ENCODE measurements at regions not wholly inside any gene's neighbourhood (a gene's known extent, or its start where the extent isn't known, plus 50 kb on each side); places are given as distances from the start of the nearest gene placed in this dataset.

- TF ChIP-seq HNF4G (IDR thresholded peaks at IDR 0.05) (no peak), SP1 (IDR thresholded peaks at IDR 0.05) (no peak), MAX (IDR thresholded peaks at IDR 0.05) (no peak), FOXA2 (IDR thresholded peaks at IDR 0.05) (no peak), REST (IDR thresholded peaks at IDR 0.05) (no peak), ATF3 (IDR thresholded peaks at IDR 0.05) (no peak), RXRA (IDR thresholded peaks at IDR 0.05) (no peak), CTCF (IDR thresholded peaks at IDR 0.05; ENCODE audit: low read depth, low read length, missing input control) (no peak), TAF1 (conservative IDR thresholded peaks at IDR 0.05) (no peak), NR2F2 (IDR thresholded peaks at IDR 0.05) (no peak), FOXA1 (IDR thresholded peaks at IDR 0.05) (no peak), JUND (IDR thresholded peaks at IDR 0.05) (no peak)
- WGBS = 65% methylated on average over 5 of the region's 5 CpGs
Observed at GRCh38 chr3:70742081-70742480, 429.6 kb upstream of the MDFIC2 start.

GRCh38 chr3:70740872-70741271 is 428.4 kb upstream of the MDFIC2 start:
- Histone ChIP-seq H3K4me3 (ENCODE audit: low read depth in 1 of 3, low read length in 3 of 3) (no peak overlapping the region), H3K27ac (ENCODE audit: low read depth in 1 of 2, low read length in 2 of 2) (no peak overlapping the region), H3K27me3 (ENCODE audit: control insufficient read depth in 4 of 4, insufficient read depth in 4 of 4, low read length in 3 of 4) (no peaks in the 10 kb centered on the region), H3K9ac (ENCODE audit: low read depth in 1 of 2, low read length in 2 of 2) (no peak overlapping the region), H3K4me1 (ENCODE audit: control insufficient read depth in 4 of 4, insufficient read depth in 4 of 4, low read length in 3 of 4) (peaks cover 0 to 2% (median 0%) of the 10 kb centered on the region in 4 donors), H3K9me3 (ENCODE audit: control insufficient read depth in 4 of 4, low read length in 3 of 4) (no peaks in the 10 kb centered on the region), H3K36me3 (ENCODE audit: control insufficient read depth in 4 of 4, insufficient read depth in 3 of 4, low read depth in 1 of 4, low read length in 3 of 4) (no peaks in the 10 kb centered on the region)
- DNase-seq (ENCODE audit: low spot score) = no peak
- TF ChIP-seq RXRA (IDR thresholded peaks at IDR 0.05) = no peak
- WGBS = 64% methylated on average over 4 of the region's 4 CpGs

More at GRCh38 chr3:70742081-70742480, 429.6 kb upstream of the MDFIC2 start:
- Histone ChIP-seq H3K4me1 (ENCODE audit: control insufficient read depth in 4 of 4, insufficient read depth in 4 of 4, low read length in 3 of 4) (peaks cover 0 to 2% (median 0%) of the 10 kb centered on the region in 4 donors), H3K36me3 (ENCODE audit: control insufficient read depth in 4 of 4, insufficient read depth in 3 of 4, low read depth in 1 of 4, low read length in 3 of 4) (no peaks in the 10 kb centered on the region), H3K27me3 (ENCODE audit: control insufficient read depth in 4 of 4, insufficient read depth in 4 of 4, low read length in 3 of 4) (no peaks in the 10 kb centered on the region), H3K9ac (ENCODE audit: low read depth in 1 of 2, low read length in 2 of 2) (no peak overlapping the region), H3K4me3 (ENCODE audit: low read depth in 1 of 3, low read length in 3 of 3) (no peak overlapping the region), H3K27ac (ENCODE audit: low read depth in 1 of 2, low read length in 2 of 2) (no peak overlapping the region), H3K9me3 (ENCODE audit: control insufficient read depth in 4 of 4, low read length in 3 of 4) (no peaks in the 10 kb centered on the region)
- DNase-seq (ENCODE audit: low spot score) = no peak

GRCh38 chr3:70740071-70740470 is 427.6 kb upstream of the MDFIC2 start:
- no peak for TF ChIP-seq HNF4G (IDR thresholded peaks at IDR 0.05)
- no peak for TF ChIP-seq YY1 (IDR thresholded peaks at IDR 0.05)
- no peak for TF ChIP-seq MAX (IDR thresholded peaks at IDR 0.05)
- no peak for TF ChIP-seq TAF1 (conservative IDR thresholded peaks at IDR 0.05)
- no peak for TF ChIP-seq CTCF (IDR thresholded peaks at IDR 0.05; ENCODE audit: low read depth, low read length, missing input control)
- no peak for TF ChIP-seq GABPA (IDR thresholded peaks at IDR 0.05 in 1 of 2, conservative IDR thresholded peaks at IDR 0.05 in 1 of 2)
- no peak for TF ChIP-seq RAD21 (IDR thresholded peaks at IDR 0.05)
- TF ChIP-seq FOXA1 (IDR thresholded peaks at IDR 0.05) = no peak
- DNase-seq (ENCODE audit: low spot score) = no peak
- H3K36me3 ChIP-seq (ENCODE audit: control insufficient read depth in 4 of 4, insufficient read depth in 3 of 4, low read depth in 1 of 4, low read length in 3 of 4) = no peaks in the 10 kb centered on the region
- H3K27ac ChIP-seq (ENCODE audit: low read depth in 1 of 2, low read length in 2 of 2) = no peak overlapping the region
- H3K9me3 ChIP-seq (ENCODE audit: control insufficient read depth in 4 of 4, low read length in 3 of 4) = no peaks in the 10 kb centered on the region
- H3K4me1 ChIP-seq (ENCODE audit: control insufficient read depth in 4 of 4, insufficient read depth in 4 of 4, low read length in 3 of 4) = peaks cover 0 to 2% (median 0%) of the 10 kb centered on the region in 4 donors
- H3K9ac ChIP-seq (ENCODE audit: low read depth in 1 of 2, low read length in 2 of 2) = no peak overlapping the region
- no peak overlapping the region for H3K4me3 ChIP-seq (ENCODE audit: low read depth in 1 of 3, low read length in 3 of 3)
- no peaks in the 10 kb centered on the region for H3K27me3 ChIP-seq (ENCODE audit: control insufficient read depth in 4 of 4, insufficient read depth in 4 of 4, low read length in 3 of 4)
- 94% methylated on average over 1 of the region's 1 CpG for WGBS

All from liver (tissue), 8 donors.